ENCODE measurements at regions not wholly inside any gene's neighbourhood (a gene's known extent, or its start where the extent isn't known, plus 50 kb on each side); places are given as distances from the start of the nearest gene placed in this dataset.

GRCh38 chr4:42715807-42716482, 59.0 kb upstream of the ATP8A1 start:
- no peak overlapping the region for H3K4me3 ChIP-seq (ENCODE audit: low read depth, low read length)
- TF ChIP-seq, protein P1, sequence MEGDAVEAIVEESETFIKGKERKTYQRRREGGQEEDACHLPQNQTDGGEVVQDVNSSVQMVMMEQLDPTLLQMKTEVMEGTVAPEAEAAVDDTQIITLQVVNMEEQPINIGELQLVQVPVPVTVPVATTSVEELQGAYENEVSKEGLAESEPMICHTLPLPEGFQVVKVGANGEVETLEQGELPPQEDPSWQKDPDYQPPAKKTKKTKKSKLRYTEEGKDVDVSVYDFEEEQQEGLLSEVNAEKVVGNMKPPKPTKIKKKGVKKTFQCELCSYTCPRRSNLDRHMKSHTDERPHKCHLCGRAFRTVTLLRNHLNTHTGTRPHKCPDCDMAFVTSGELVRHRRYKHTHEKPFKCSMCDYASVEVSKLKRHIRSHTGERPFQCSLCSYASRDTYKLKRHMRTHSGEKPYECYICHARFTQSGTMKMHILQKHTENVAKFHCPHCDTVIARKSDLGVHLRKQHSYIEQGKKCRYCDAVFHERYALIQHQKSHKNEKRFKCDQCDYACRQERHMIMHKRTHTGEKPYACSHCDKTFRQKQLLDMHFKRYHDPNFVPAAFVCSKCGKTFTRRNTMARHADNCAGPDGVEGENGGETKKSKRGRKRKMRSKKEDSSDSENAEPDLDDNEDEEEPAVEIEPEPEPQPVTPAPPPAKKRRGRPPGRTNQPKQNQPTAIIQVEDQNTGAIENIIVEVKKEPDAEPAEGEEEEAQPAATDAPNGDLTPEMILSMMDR (IDR thresholded peaks at IDR 0.05; ENCODE audit: control insufficient read depth, extremely low read depth, insufficient read depth), result no peak
- DNase-seq (ENCODE audit: low read depth), result no peak

DNA sequence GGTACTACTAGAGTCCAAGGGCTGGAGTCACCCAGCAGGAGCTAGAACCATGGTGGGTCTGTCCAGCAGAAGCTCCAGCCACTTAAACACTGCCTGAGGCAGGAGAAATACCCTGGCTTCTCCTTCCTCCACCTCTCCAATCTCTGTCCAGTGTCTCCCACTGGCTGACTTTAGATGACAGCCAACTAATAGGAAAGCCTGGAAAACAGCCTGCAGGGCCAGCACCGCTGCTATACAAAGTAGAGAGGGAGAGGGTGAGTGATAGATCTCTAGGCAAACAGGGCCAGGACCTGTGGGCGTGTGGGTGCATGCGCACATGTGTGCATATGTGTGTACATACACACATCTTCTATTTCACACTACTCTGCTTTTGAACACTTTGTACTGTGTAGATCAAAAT, 56.5 kb upstream of the ATP8A1 start:
- TF ChIP-seq, protein P1 (IDR thresholded peaks at IDR 0.05; ENCODE audit: control insufficient read depth, extremely low read depth, insufficient read depth), result no peak
- no peak for DNase-seq (ENCODE audit: low read depth)
- H3K4me3 ChIP-seq (ENCODE audit: low read depth, low read length), result no peak overlapping the region

- TF ChIP-seq, protein P1 (IDR thresholded peaks at IDR 0.05; ENCODE audit: control insufficient read depth, extremely low read depth, insufficient read depth), result no peak
- H3K4me3 ChIP-seq (ENCODE audit: low read depth, low read length), result no peak overlapping the region
- no peak for DNase-seq (ENCODE audit: low read depth)
Observed at GRCh38 chr4:42712854-42713253, 55.9 kb upstream of the ATP8A1 start.

- TF ChIP-seq, protein P1 (IDR thresholded peaks at IDR 0.05; ENCODE audit: control insufficient read depth, extremely low read depth, insufficient read depth), result no peak
- DNase-seq (ENCODE audit: low read depth), result no peak
- H3K4me3 ChIP-seq (ENCODE audit: low read depth, low read length), result no peak overlapping the region
Observed at GRCh38 chr4:42711496-42711895, 54.6 kb upstream of the ATP8A1 start.

DNA sequence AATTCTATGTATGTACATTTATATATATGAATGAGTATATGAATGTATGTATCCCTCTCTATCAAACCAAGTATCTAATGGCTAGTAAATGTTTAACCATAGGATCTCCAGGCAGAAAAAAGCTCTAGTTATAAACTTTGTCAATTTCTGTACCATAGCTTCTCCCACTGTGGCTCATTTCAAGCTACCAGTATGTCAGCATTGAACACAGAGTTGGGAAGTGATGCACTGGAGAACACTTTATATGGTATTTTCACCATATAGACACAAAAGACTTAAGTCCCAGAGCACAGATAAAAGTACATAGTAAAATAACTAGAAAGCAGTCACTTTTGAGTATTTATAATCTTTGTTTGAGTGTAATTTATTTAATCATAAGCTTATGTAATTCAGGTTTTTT, 53.9 kb upstream of the ATP8A1 start:
- TF ChIP-seq, protein P1 (IDR thresholded peaks at IDR 0.05; ENCODE audit: control insufficient read depth, extremely low read depth, insufficient read depth), result no peak
- DNase-seq (ENCODE audit: low read depth), result no peak
- H3K4me3 ChIP-seq (ENCODE audit: low read depth, low read length), result no peak overlapping the region

- no peak overlapping the region for H3K4me3 ChIP-seq (ENCODE audit: low read depth, low read length)
- TF ChIP-seq, protein P1 (IDR thresholded peaks at IDR 0.05; ENCODE audit: control insufficient read depth, extremely low read depth, insufficient read depth), result no peak
- DNase-seq (ENCODE audit: low read depth), result no peak
Observed at GRCh38 chr4:42710329-42710728, 53.4 kb upstream of the ATP8A1 start.

Measured in LNCaP clone FGC (cell line).